ENCODE measurements at regions not wholly inside any gene's neighbourhood (a gene's known extent, or its start where the extent isn't known, plus 50 kb on each side); places are given as distances from the start of the nearest gene placed in this dataset.

DNA sequence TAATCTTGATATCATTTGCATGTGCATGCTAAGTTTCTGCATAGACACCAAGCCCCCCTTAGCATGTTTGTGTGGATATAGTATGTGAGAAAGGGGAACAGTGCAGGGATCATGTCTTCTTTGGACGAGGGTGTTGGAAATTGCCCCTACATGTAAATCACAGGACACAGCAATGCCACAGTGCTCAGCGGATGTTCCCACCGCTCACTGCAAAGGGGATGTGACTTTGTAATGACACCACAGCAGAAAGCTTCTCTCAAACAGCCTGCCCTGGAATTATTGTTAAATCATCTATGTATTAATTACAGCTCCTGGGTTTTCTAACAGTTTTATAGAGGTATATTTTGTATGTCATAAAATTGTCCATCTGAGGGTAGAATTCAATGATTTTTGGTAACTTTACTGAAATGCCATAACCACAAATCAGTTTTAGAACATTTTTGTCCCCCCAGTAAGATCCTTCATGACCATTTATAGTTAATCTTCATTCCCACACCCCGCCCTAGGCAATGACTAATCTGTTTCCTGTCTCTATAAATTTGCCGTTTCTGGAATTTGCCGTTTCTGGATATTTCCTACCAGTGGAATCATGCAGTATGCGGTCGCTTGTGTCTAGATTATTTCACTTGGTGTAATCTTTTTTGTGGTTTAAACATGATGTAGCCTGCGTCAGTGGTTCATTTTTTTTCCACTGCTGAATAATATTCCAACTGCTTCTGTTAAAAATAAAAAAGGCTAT is 648.5 kb upstream of the WWC1 start:
- TF ChIP-seq, protein P1, sequence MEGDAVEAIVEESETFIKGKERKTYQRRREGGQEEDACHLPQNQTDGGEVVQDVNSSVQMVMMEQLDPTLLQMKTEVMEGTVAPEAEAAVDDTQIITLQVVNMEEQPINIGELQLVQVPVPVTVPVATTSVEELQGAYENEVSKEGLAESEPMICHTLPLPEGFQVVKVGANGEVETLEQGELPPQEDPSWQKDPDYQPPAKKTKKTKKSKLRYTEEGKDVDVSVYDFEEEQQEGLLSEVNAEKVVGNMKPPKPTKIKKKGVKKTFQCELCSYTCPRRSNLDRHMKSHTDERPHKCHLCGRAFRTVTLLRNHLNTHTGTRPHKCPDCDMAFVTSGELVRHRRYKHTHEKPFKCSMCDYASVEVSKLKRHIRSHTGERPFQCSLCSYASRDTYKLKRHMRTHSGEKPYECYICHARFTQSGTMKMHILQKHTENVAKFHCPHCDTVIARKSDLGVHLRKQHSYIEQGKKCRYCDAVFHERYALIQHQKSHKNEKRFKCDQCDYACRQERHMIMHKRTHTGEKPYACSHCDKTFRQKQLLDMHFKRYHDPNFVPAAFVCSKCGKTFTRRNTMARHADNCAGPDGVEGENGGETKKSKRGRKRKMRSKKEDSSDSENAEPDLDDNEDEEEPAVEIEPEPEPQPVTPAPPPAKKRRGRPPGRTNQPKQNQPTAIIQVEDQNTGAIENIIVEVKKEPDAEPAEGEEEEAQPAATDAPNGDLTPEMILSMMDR (IDR thresholded peaks at IDR 0.05; ENCODE audit: borderline replicate concordance, insufficient read depth, low read depth, low read length) = no peak
- H3K4me3 ChIP-seq (ENCODE audit: low read depth, low read length) = no peak overlapping the region

DNA sequence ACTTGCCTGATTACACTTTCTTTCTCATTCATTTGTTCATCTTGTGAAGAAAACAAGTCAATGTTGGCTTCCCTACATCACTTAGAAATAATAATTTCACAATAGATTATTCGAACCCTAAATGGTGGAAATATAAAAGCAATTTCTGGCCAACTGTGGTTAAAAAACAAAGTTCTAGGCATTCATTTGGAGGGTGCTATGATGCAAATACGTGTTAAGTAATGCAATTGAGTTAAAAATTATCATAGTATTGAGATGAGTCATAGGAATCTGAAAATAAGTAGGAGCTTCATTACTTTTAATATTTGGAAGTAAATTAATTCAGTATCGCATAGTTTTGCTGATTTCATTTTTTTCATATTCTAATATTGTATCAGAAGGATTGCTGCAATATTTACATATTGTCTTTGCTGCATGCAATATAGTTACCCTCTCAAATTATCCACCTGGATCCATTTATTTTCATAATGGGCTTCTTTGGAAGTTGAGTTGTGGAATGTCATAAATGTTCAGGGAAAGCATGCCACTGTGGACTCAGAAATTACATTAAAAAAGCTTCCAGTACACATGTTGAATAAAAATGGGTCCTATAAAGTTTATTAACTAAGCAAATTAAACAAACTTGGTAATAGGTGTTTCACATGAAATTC is 647.7 kb upstream of the WWC1 start:
- TF ChIP-seq, protein P1 (IDR thresholded peaks at IDR 0.05; ENCODE audit: borderline replicate concordance, insufficient read depth, low read depth, low read length) = no peak
- H3K4me3 ChIP-seq (ENCODE audit: low read depth, low read length) = no peak overlapping the region

DNA sequence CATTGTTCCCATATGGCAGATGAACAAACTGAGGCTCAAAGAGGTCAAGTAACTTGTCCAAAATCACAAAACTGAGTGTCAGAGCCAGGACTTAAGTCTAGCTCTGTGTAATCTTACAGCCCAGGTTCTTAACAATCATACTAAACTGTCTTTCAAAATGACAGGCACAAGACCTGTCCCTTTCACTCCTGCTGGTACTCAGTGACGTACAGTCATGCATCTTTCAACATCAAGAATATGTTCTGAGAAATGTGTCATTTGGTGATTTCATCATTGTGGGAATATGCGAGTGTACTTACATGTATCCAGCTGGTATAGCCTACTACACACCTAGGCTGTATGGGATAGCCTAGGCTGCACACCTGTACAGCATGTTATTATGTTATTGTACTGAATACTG is 646.8 kb upstream of the WWC1 start:
- TF ChIP-seq, protein P1 (IDR thresholded peaks at IDR 0.05; ENCODE audit: borderline replicate concordance, insufficient read depth, low read depth, low read length) = no peak
- H3K4me3 ChIP-seq (ENCODE audit: low read depth, low read length) = no peak overlapping the region

DNA sequence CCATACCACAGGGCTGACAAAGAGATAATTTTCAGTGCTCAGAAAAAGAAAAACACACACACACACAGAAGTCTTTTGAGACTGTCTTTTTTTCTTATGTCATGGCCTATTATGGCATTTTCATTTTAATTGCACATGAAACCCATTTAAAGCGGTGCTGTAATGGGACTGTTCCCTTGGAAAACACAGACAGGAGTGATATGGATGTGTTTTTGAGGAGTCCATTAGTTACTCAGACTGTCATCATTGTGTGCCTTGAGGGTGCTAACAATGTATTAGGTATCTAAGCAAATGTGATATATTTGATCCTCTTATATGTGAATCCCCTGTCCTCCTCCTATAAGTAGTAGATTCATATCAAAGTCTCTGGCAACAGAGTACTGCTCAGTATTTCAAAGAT is 642.0 kb upstream of the WWC1 start:
- TF ChIP-seq, protein P1 (IDR thresholded peaks at IDR 0.05; ENCODE audit: borderline replicate concordance, insufficient read depth, low read depth, low read length) = no peak
- H3K4me3 ChIP-seq (ENCODE audit: low read depth, low read length) = no peak overlapping the region

DNA sequence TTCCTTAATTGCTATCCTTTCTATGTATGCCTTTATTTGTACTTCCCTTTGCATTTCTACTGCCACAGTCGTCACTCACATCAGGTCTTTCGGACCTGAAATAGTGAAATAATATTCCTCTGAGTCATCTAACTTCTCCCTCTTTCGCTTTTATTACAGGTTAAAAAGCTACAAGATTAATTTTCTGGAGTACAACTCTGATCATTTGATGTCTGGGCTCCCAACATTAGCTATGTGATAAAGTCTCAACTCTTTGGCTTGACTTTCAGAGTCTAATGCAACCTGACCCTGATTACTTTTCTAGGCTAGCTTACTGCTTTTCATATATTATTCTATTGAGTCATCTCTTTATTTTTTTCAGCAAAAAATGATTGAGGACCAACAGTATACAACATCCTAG is 638.8 kb upstream of the WWC1 start:
- TF ChIP-seq, protein P1 (IDR thresholded peaks at IDR 0.05; ENCODE audit: borderline replicate concordance, insufficient read depth, low read depth, low read length) = no peak
- H3K4me3 ChIP-seq (ENCODE audit: low read depth, low read length) = no peak overlapping the region

DNA sequence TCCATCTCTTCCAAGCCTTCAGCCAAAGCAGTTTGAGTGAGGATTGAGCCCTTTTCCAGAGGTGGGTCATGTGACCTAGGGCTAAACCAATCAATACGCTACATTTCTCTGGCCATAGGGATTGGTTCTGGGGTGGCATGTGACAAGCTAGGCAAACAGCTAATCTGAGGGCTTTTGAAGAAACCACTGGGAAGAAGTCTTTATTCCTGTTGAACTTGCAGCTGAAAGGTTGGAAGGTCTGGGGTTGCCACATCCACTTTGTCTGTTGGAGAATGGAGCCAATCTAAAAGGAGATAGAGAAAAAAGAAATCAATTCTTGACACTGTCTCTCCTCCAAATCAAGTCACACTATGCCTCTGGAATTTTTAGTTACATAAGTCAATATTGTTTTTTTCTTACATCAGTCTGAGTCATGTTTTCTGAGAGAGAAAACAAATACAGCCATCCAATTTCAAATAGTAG is 637.8 kb upstream of the WWC1 start:
- TF ChIP-seq, protein P1 (IDR thresholded peaks at IDR 0.05; ENCODE audit: borderline replicate concordance, insufficient read depth, low read depth, low read length) = no peak
- H3K4me3 ChIP-seq (ENCODE audit: low read depth, low read length) = no peak overlapping the region

DNA sequence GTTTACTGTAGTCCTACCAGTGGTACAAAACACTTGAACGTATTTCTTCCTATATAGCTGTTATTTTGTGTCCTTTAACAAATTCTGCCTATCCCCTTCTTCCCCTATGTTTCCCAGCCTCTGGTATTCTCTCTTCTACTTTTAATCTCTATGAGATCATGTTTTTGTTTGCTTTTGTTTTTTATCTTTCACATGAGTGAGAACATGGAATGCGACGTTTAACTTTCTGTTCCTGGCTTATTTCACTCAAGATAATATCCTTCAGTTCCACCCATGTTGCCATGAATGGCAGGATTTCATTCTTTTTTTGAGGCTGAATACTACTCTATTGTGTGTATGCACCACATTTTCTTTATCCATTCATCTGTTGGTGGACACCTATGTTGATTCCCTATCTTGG is 634.4 kb upstream of the WWC1 start:
- TF ChIP-seq, protein P1 (IDR thresholded peaks at IDR 0.05; ENCODE audit: borderline replicate concordance, insufficient read depth, low read depth, low read length) = no peak
- no peak overlapping the region for H3K4me3 ChIP-seq (ENCODE audit: low read depth, low read length)

Measured in GM12875 (cell line).